B cell (primary cell): ENCODE measurements at regions not wholly inside any gene's neighbourhood (a gene's known extent, or its start where the extent isn't known, plus 50 kb on each side); places are given as distances from the start of the nearest gene placed in this dataset.
"Not testable (repeated sequence)": the region's sequence is repeated elsewhere in the genome, so short reads cannot be mapped to it uniquely, and the experiment has no call there.

Experiments
- ATAC-seq: fragments of 200-7000 bp; cut with Tn5 transposase; one replicate; pipeline ENCODE4 v1.10.0; 2021; ENCODE audit warnings: low read depth, mild to moderate bottlenecking, moderate number of reproducible peaks, moderate library complexity
- CTCF ChIA-PET: fragments of 350-600 bp; sonication (Branson Sonifier 250); formaldehyde crosslinking; loops from one replicate; lab custom pipeline; 2021; ENCODE audit warnings: antibody characterized with exemption, inconsistent platforms; lab: Charles Lee
- POLR2A ChIA-PET: fragments of 350-600 bp; sonication (Branson Sonifier 250); formaldehyde crosslinking; loops from one replicate; lab custom pipeline; 2021; ENCODE audit warnings: antibody characterized with exemption; lab: Charles Lee
- DNase-seq: peaks from one replicate; pipeline ENCODE4 v3.0.0; 2013
- H2AFZ ChIP-seq: 2 replicates; pipeline ENCODE4 v1.6.1; 2012; ENCODE audit warnings: mild to moderate bottlenecking, low read depth, low read length; ENCODE audit not compliant: insufficient read depth, poor library complexity, severe bottlenecking
- H3K27ac ChIP-seq, 2 donors: 1 replicate in 1 of 2; 2 replicates in 1 of 2; pipeline ENCODE4 v1.5.1; 2012 to 2013; ENCODE audit warnings: low read length in 2 of 2, mild to moderate bottlenecking in 2 of 2, moderate library complexity in 1 of 2
- H3K27me3 ChIP-seq, 4 experiments: fragments of 200-600 bp in 1 of 4; sonication (generic) in 1 of 4; replicated peaks in 1 of 4; 1 replicate in 2 of 4; 2 replicates in 2 of 4; pipeline versions ENCODE4 v1.6.1 to v1.7.0; 2013 to 2016; ENCODE audit warnings: low read length in 3 of 4, mild to moderate bottlenecking in 2 of 4, mixed read lengths in 1 of 4, moderate library complexity in 1 of 4; ENCODE audit not compliant: insufficient read depth in 4 of 4, control insufficient read depth in 3 of 4; ENCODE audit errors: control extremely low read depth in 1 of 4
- H3K36me3 ChIP-seq, 2 experiments: replicated peaks in 1 of 2; 1 replicate in 1 of 2; 2 replicates in 1 of 2; pipeline versions ENCODE4 v1.6.1 to v1.7.1; 2013; ENCODE audit warnings: low read length in 1 of 2; ENCODE audit not compliant: insufficient read depth in 2 of 2, control insufficient read depth in 1 of 2; ENCODE audit errors: control extremely low read depth in 1 of 2, extremely low read depth in 1 of 2
- H3K4me1 ChIP-seq, 2 donors: fragments of 200-600 bp in 1 of 2; sonication (generic) in 1 of 2; 1 replicate in 1 of 2; 2 replicates in 1 of 2; pipeline versions ENCODE4 v1.5.1 to v1.6.1; 2013 to 2017; ENCODE audit warnings: low read length in 2 of 2; ENCODE audit not compliant: control insufficient read depth in 2 of 2, insufficient read depth in 2 of 2
- H3K4me2 ChIP-seq: replicated peaks from 2 replicates; pipeline ENCODE3; 2012; ENCODE audit warnings: mild to moderate bottlenecking, low read depth, low read length; ENCODE audit not compliant: poor library complexity, severe bottlenecking
- H3K4me3 ChIP-seq, 5 experiments: fragments of 200-600 bp in 1 of 5; sonication (generic) in 1 of 5; 1 replicate in 3 of 5; 2 replicates in 2 of 5; pipeline versions ENCODE4 v1.5.1 to v1.7.0; 2011 to 2016; ENCODE audit warnings: low read length in 4 of 5, mild to moderate bottlenecking in 4 of 5, low read depth in 2 of 5, control low read depth in 1 of 5, moderate library complexity in 1 of 5; ENCODE audit not compliant: insufficient read depth in 1 of 5; ENCODE audit errors: control extremely low read depth in 1 of 5, extremely low read depth in 1 of 5
- H3K79me2 ChIP-seq: fragments of 200-600 bp; sonication (generic); one replicate; pipeline ENCODE4 v1.6.0; 2016; ENCODE audit warnings: low read length; ENCODE audit not compliant: control insufficient read depth, insufficient read depth
- H3K9ac ChIP-seq: fragments of 200-600 bp; sonication (generic); 2 replicates; pipeline ENCODE4 v1.6.1; 2017; ENCODE audit warnings: mild to moderate bottlenecking, low read length, moderate library complexity
- H3K9me3 ChIP-seq, 3 donors: one replicate each; pipeline versions ENCODE4 v1.6.1 to v1.7.1; 2013; ENCODE audit warnings: low read length in 2 of 3; ENCODE audit not compliant: control insufficient read depth in 2 of 3, insufficient read depth in 1 of 3; ENCODE audit errors: control extremely low read depth in 1 of 3
- H4K20me1 ChIP-seq: 2 replicates; pipeline ENCODE4 v1.6.0; 2012; ENCODE audit warnings: mild to moderate bottlenecking, low read length; ENCODE audit not compliant: insufficient read depth, control insufficient read depth, poor library complexity, severe bottlenecking
- H3K27ac Mint-ChIP-seq: one replicate; pipeline ENCODE4 v1.8.0; 2021; ENCODE audit warnings: mixed read lengths
- H3K27me3 Mint-ChIP-seq: one replicate; pipeline ENCODE4 v1.8.0; 2021; ENCODE audit warnings: mixed read lengths
- H3K4me1 Mint-ChIP-seq: one replicate; pipeline ENCODE4 v1.8.0; 2021; ENCODE audit warnings: mixed read lengths
- H3K4me3 Mint-ChIP-seq: one replicate; pipeline ENCODE4 v1.8.0; 2021; ENCODE audit warnings: mixed read lengths
- H3K9me3 Mint-ChIP-seq: one replicate; pipeline ENCODE4 v1.8.0; 2022; ENCODE audit warnings: mixed read lengths; ENCODE audit not compliant: insufficient read depth
- CTCF ChIP-seq: fragments of 200-600 bp; IDR thresholded peaks from one replicate; pipeline ENCODE4 v1.8.0; 2022; ENCODE audit warnings: antibody characterized with exemption, mild to moderate bottlenecking
- EZH2 ChIP-seq: IDR thresholded peaks from 2 replicates; pipeline ENCODE4 v1.6.1; 2012; ENCODE audit warnings: borderline replicate concordance, low read depth, mild to moderate bottlenecking, moderate library complexity, low read length; ENCODE audit not compliant: insufficient read depth, poor library complexity, severe bottlenecking
- WGBS: methylation state at CpG from one replicate; pipeline ENCODE4 v1.1.5; 2013; ENCODE audit warnings: missing lambda C conversion rate; ENCODE audit not compliant: insufficient coverage; 5-methylcytosine and 5-hydroxymethylcytosine counted together
- intact Hi-C: fragments of 100-400 bp; cut with micrococcal nuclease; formaldehyde crosslinking; loops from one replicate; pipeline ENCODE4 v1.10.0; 2022

GRCh38 chr1:198959676-198960075 is 320.8 kb downstream of the PTPRC start:
- no peak overlapping the region for H3K27ac ChIP-seq
- no peaks in the 10 kb centered on the region for H3K4me1 Mint-ChIP-seq
- no peaks in the 10 kb centered on the region for H3K27me3 Mint-ChIP-seq
- H3K4me2 ChIP-seq, result no peak overlapping the region
- H3K27ac Mint-ChIP-seq, result no peak overlapping the region
- no CpG with 5 or more reads among the region's 2 CpGs for WGBS
- H3K4me1 ChIP-seq, result no peaks in the 10 kb centered on the region
- no peaks in the 10 kb centered on the region for H3K9me3 Mint-ChIP-seq
- ChIA-PET POLR2A (no interaction called here), CTCF (no interaction called here)
- no peak for ATAC-seq
- TF ChIP-seq EZH2, result no peak
- no peak for TF ChIP-seq CTCF
- intact Hi-C loops, result no loop called here
- H3K9ac ChIP-seq, result no peak overlapping the region
- no peak overlapping the region for H3K4me3 ChIP-seq
- no peak overlapping the region for H2AFZ ChIP-seq
- peaks cover 0 to 4% (median 0%) of the 10 kb centered on the region in 3 donors for H3K9me3 ChIP-seq
- H3K4me3 Mint-ChIP-seq, result no peak overlapping the region
- DNase-seq, result no peak
- H4K20me1 ChIP-seq, result no peaks in the 10 kb centered on the region
- H3K36me3 ChIP-seq, result no peaks in the 10 kb centered on the region
- H3K27me3 ChIP-seq, result no peaks in the 10 kb centered on the region
- no peaks in the 10 kb centered on the region for H3K79me2 ChIP-seq

- H3K36me3 ChIP-seq, H3K27me3 Mint-ChIP-seq, intact Hi-C loops, H3K4me1 Mint-ChIP-seq, H3K4me1 ChIP-seq, ATAC-seq, H3K9me3 ChIP-seq, POLR2A ChIA-PET, H3K27me3 ChIP-seq, H3K27ac ChIP-seq, H3K9ac ChIP-seq, H3K4me3 ChIP-seq, H3K4me2 ChIP-seq, H3K9me3 Mint-ChIP-seq, H3K4me3 Mint-ChIP-seq, H3K27ac Mint-ChIP-seq, DNase-seq, H2AFZ ChIP-seq, CTCF ChIA-PET, H3K79me2 ChIP-seq, H4K20me1 ChIP-seq: not testable (repeated sequence)
Measured at GRCh38 chr1:198963796-198964195, 325.0 kb downstream of the PTPRC start.
